HCT116 (cell line): ENCODE measurements at regions not wholly inside any gene's neighbourhood (a gene's known extent, or its start where the extent isn't known, plus 50 kb on each side); places are given as distances from the start of the nearest gene placed in this dataset.

Source experiments
- ATAC-seq: fragments of 200-7000 bp; cut with Tn5 transposase; 2 replicates; pipeline ENCODE4 v1.9.1; 2020; ENCODE audit warnings: mild to moderate bottlenecking, moderate library complexity
- BruUV-seq: library from RNA; stranded (reverse); fragments of 400-500 nt; replicated peaks from 2 replicates; lab custom pipeline; 2021; lab: Mats Ljungman, UMichigan
- CTCF ChIA-PET: fragments of 300-600 bp; sonication (Branson Sonifier 250); formaldehyde crosslinking; loops from one replicate; lab custom pipeline; 2021; ENCODE audit warnings: antibody characterized with exemption; lab: Charles Lee
- POLR2A ChIA-PET: fragments of 300-600, 350-600 bp; sonication (Branson Sonifier 250); formaldehyde crosslinking; loops from one replicate; lab custom pipeline; 2021; ENCODE audit warnings: antibody characterized with exemption; lab: Charles Lee
- RAD21 ChIA-PET, 2 experiments: fragments of 300-600 bp; sonication (Branson Sonifier 250); formaldehyde crosslinking; loops; one replicate each; lab custom pipeline; 2023; ENCODE audit warnings: low total read pairs in 2 of 2; ENCODE audit not compliant: uncharacterized antibody in 2 of 2, unreplicated experiment in 2 of 2, low non-redundant PET in 1 of 2; lab: Charles Lee
- DNase-seq: peaks from one replicate; pipeline ENCODE4 v3.0.0-alpha.2; 2010; ENCODE audit warnings: low read depth, low spot score
- H2AFZ ChIP-seq: fragments of 200-600 bp; shearing (Covaris generic), sonication (generic); 2 replicates; pipeline ENCODE4 v1.6.1; 2017; ENCODE audit warnings: low read depth, mixed run types, mixed read lengths, antibody characterized with exemption, low read length; ENCODE audit not compliant: poor library complexity, severe bottlenecking
- H3K27ac ChIP-seq: 2 replicates; pipeline ENCODE4 v1.5.1; 2012; ENCODE audit warnings: low read depth, low read length
- H3K27me3 ChIP-seq: fragments of 200-600 bp; sonication (generic); 2 replicates; pipeline ENCODE4 v1.6.1; 2016; ENCODE audit warnings: mixed run types, low read length, mixed read lengths; ENCODE audit not compliant: insufficient read depth
- H3K36me3 ChIP-seq, 2 experiments: fragments of 200-500 bp in 1 of 2; fragments of 200-600 bp in 1 of 2; sonication (Bioruptor generic) in 1 of 2; sonication (generic) in 1 of 2; 2 replicates each; pipeline versions ENCODE4 v1.5.1 to v1.6.1; 2014 to 2016; ENCODE audit warnings: low read length in 2 of 2, inconsistent platforms in 1 of 2, mixed read lengths in 1 of 2, mixed run types in 1 of 2; ENCODE audit not compliant: insufficient read depth in 2 of 2, control insufficient read depth in 1 of 2
- H3K4me1 ChIP-seq, 2 experiments: fragments of 200-600 bp in 1 of 2; sonication (generic) in 1 of 2; 2 replicates each; pipeline versions ENCODE4 v1.5.1 to v1.6.1; 2012 to 2017; ENCODE audit warnings: low read length in 2 of 2, inconsistent platforms in 1 of 2, mild to moderate bottlenecking in 1 of 2, mixed read lengths in 1 of 2, mixed run types in 1 of 2, moderate library complexity in 1 of 2; ENCODE audit not compliant: insufficient read depth in 2 of 2, control insufficient read depth in 1 of 2
- H3K4me2 ChIP-seq: fragments of 200-600 bp; sonication (generic); 2 replicates; pipeline ENCODE4 v1.6.1; 2017; ENCODE audit warnings: mixed run types, low read length, mixed read lengths
- H3K4me3 ChIP-seq, 2 experiments: fragments of 200-600 bp in 1 of 2; sonication (generic) in 1 of 2; replicated peaks in 1 of 2; 2 replicates each; pipeline ENCODE4 v1.5.1; 2011 to 2016; ENCODE audit warnings: low read length in 2 of 2, control low read depth in 1 of 2, low read depth in 1 of 2, mild to moderate bottlenecking in 1 of 2, mixed read lengths in 1 of 2, mixed run types in 1 of 2
- H3K79me2 ChIP-seq: fragments of 200-600 bp; sonication (generic); 2 replicates; pipeline ENCODE4 v1.6.1; 2017; ENCODE audit warnings: mild to moderate bottlenecking, mixed run types, low read length, moderate library complexity, mixed read lengths; ENCODE audit not compliant: insufficient read depth
- H3K9ac ChIP-seq: fragments of 200-600 bp; sonication (generic); 2 replicates; pipeline ENCODE4 v1.6.1; 2016; ENCODE audit warnings: low read length, mixed read lengths
- H3K9me2 ChIP-seq: fragments of 200-600 bp; sonication (generic), shearing (Covaris generic); 2 replicates; pipeline ENCODE4 v1.6.1; 2017; ENCODE audit warnings: mixed run types, mild to moderate bottlenecking, moderate library complexity; ENCODE audit not compliant: insufficient read depth
- H3K9me3 ChIP-seq, 2 experiments: fragments of 200-500 bp in 1 of 2; fragments of 200-600 bp in 1 of 2; sonication (Bioruptor generic) in 1 of 2; sonication (generic) in 1 of 2; 2 replicates each; pipeline ENCODE4 v1.6.1; 2014 to 2017; ENCODE audit warnings: low read length in 2 of 2, mixed read lengths in 2 of 2, inconsistent platforms in 1 of 2, low read depth in 1 of 2, mild to moderate bottlenecking in 1 of 2, mixed run types in 1 of 2, moderate library complexity in 1 of 2; ENCODE audit not compliant: control insufficient read depth in 1 of 2, insufficient read depth in 1 of 2
- H4K20me1 ChIP-seq: fragments of 200-600 bp; sonication (generic), shearing (Covaris generic); 2 replicates; pipeline ENCODE4 v1.6.1; 2017; ENCODE audit warnings: mixed run types, mild to moderate bottlenecking, moderate library complexity; ENCODE audit not compliant: insufficient read depth
- CBX3 ChIP-seq: IDR thresholded peaks from 2 replicates; pipeline ENCODE4 v1.6.1; 2012; ENCODE audit warnings: low read depth
- EGR1 ChIP-seq: IDR thresholded peaks from 2 replicates; pipeline ENCODE4 v1.6.1; 2012; ENCODE audit warnings: low read depth
- ELF1 ChIP-seq: IDR thresholded peaks from 2 replicates; pipeline ENCODE4 v1.6.1; 2012; ENCODE audit warnings: low read depth, borderline replicate concordance
- EZH2 ChIP-seq: fragments of 200-600 bp; sonication (generic); IDR thresholded peaks from 2 replicates; pipeline ENCODE4 v1.6.1; 2017; ENCODE audit warnings: antibody characterized with exemption, mixed run types
- FOSL1 ChIP-seq: IDR thresholded peaks from 2 replicates; pipeline ENCODE4 v1.6.1; 2012; ENCODE audit warnings: low read depth
- POLR2A ChIP-seq: IDR thresholded peaks from 2 replicates; pipeline ENCODE4 v1.7.0; 2011; ENCODE audit warnings: borderline replicate concordance; ENCODE audit not compliant: insufficient read depth, insufficient read length; ENCODE audit errors: extremely low read depth
- POLR2AphosphoS5 ChIP-seq: IDR thresholded peaks from 2 replicates; pipeline ENCODE4 v1.6.1; 2011; ENCODE audit warnings: mild to moderate bottlenecking, low read depth, low read length, moderate library complexity
- RAD21 ChIP-seq: IDR thresholded peaks from 2 replicates; pipeline ENCODE4 v1.6.1; 2012; ENCODE audit warnings: low read depth, mild to moderate bottlenecking
- REST ChIP-seq: IDR thresholded peaks from 2 replicates; pipeline ENCODE4 v1.6.1; 2012; ENCODE audit warnings: low read depth
- SIN3A ChIP-seq: IDR thresholded peaks from 2 replicates; pipeline ENCODE4 v1.6.1; 2012; ENCODE audit warnings: low read depth
- SP1 ChIP-seq: IDR thresholded peaks from 2 replicates; pipeline ENCODE4 v1.6.1; 2012; ENCODE audit warnings: low read depth
- TCF7L2 ChIP-seq: IDR thresholded peaks from 2 replicates; pipeline ENCODE4 v1.7.0; 2011; ENCODE audit warnings: borderline replicate concordance, inconsistent platforms; ENCODE audit not compliant: insufficient read depth, insufficient read length; ENCODE audit errors: extremely low read depth
- ZBTB33 ChIP-seq: IDR thresholded peaks from 2 replicates; pipeline ENCODE4 v1.6.1; 2011; ENCODE audit warnings: mild to moderate bottlenecking, low read length, moderate library complexity; ENCODE audit not compliant: insufficient replicate concordance; ENCODE audit errors: extremely low read depth
- ZFX ChIP-seq: fragments of 450-650 bp; IDR thresholded peaks from 2 replicates; pipeline ENCODE4 v1.6.1; 2017
- ZNF274 ChIP-seq: fragments of 200-500 bp; sonication (Bioruptor generic); IDR thresholded peaks from 2 replicates; pipeline ENCODE4 v1.6.1; 2014; ENCODE audit warnings: mild to moderate bottlenecking, low read depth, low read length, inconsistent platforms
- intact Hi-C: fragments of 100-400 bp; cut with micrococcal nuclease; formaldehyde crosslinking; loops from 2 replicates; pipeline ENCODE4 v1.10.0; 2022

GRCh38 chr11:130673698-130674097 is 225.3 kb downstream of the ADAMTS15 start:
- ChIA-PET POLR2A (no interaction called here), CTCF (no interaction called here), RAD21 (no interaction called here)
- Histone ChIP-seq H3K27ac (no peak overlapping the region), H3K79me2 (no peaks in the 10 kb centered on the region), H4K20me1 (no peaks in the 10 kb centered on the region), H3K4me1 (no peaks in the 10 kb centered on the region), H3K27me3 (0 out of 2 replicates have a peak, but pooled peaks cover 4% of the 10 kb centered on the region), H3K4me2 (no peak overlapping the region), H3K9ac (no peak overlapping the region), H3K9me3 (peaks cover 0 to 2% of the 10 kb centered on the region in 2 experiments; a peak in 1 of 4 replicates), H3K4me3 (no peak overlapping the region), H3K36me3 (no peaks in the 10 kb centered on the region), H2AFZ (no peak overlapping the region), H3K9me2 (no peaks in the 10 kb centered on the region)
- intact Hi-C loops: no loop called here
- no TSS peak for BruUV-seq
- DNase-seq (no peak), ATAC-seq (no peak)
- TF ChIP-seq ZFX (no peak), REST (peak; percentile 24; the same call in 1 of the 2 replicates)

DNA sequence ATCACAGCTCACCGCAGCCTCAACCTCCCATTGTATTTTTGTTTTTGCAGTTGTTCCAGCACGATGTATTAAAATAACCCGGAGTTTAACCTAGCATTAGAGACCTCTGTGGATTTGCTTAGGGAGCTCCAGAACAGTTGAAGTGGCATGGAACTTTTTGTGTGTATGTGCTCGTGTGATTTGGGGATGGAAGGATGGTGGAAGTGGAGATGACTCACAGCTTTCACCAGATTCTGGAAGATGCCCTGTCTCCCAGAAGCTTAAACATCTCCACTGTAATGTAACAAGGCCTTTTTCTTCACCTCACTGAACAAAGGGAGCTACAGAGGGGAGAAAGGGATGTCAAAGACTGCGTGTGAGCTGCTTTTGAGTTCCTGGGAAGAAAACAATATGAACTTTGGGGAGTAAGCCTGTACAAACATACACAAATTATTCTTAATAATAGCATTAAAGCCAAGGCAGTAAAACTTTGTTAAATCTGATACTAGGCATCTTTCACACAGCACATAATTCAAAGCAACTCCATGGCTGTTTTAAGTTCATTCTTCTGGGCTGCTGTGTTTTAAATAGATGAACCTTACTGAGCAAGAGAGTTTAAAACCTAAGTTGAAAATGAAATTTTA is 226.4 kb downstream of the ADAMTS15 start:
- intact Hi-C loops: no loop called here
- no peaks in the 10 kb centered on the region for H4K20me1 ChIP-seq
- H3K9me2 ChIP-seq: no peaks in the 10 kb centered on the region
- no peak overlapping the region for H3K4me2 ChIP-seq
- H3K36me3 ChIP-seq: no peaks in the 10 kb centered on the region
- ChIA-PET POLR2A (no interaction called here), RAD21 (no interaction called here), CTCF (no interaction called here)
- no peaks in the 10 kb centered on the region for H3K4me1 ChIP-seq
- H2AFZ ChIP-seq: no peak overlapping the region
- H3K4me3 ChIP-seq: no peak overlapping the region
- DNase-seq: no peak
- peaks cover 0 to 13% of the 10 kb centered on the region in 2 experiments; a peak in 1 of 4 replicates for H3K9me3 ChIP-seq
- H3K9ac ChIP-seq: no peak overlapping the region
- no peaks in the 10 kb centered on the region for H3K79me2 ChIP-seq
- BruUV-seq: no TSS peak
- ATAC-seq: no peak
- H3K27me3 ChIP-seq: 0 out of 2 replicates have a peak, but pooled peaks cover 4% of the 10 kb centered on the region
- H3K27ac ChIP-seq: no peak overlapping the region
- TF ChIP-seq ZNF274 (no peak), SP1 (no peak), SIN3A (no peak), CBX3 (no peak), ELF1 (no peak), FOSL1 (no peak), POLR2AphosphoS5 (no peak), RAD21 (no peak), POLR2A (no peak), ZBTB33 (no peak), TCF7L2 (no peak), EZH2 (no peak), EGR1 (no peak), ZFX (no peak)
